GM18909 (cell line): ENCODE measurements at regions not wholly inside any gene's neighbourhood (a gene's known extent, or its start where the extent isn't known, plus 50 kb on each side); places are given as distances from the start of the nearest gene placed in this dataset.

Source experiments
- ATAC-seq: cut with Tn5 transposase; IDR thresholded peaks from one replicate; pipeline ENCODE4 v1.9.1; 2021; ENCODE audit warnings: mild to moderate bottlenecking; ENCODE audit not compliant: unreplicated experiment, poor library complexity

- ATAC-seq = no peak
These were observed 438.2 kb downstream of the MEIS1 start for GRCh38 chr2:66872986-66873754.

- no peak for ATAC-seq
These were observed 439.5 kb downstream of the MEIS1 start for GRCh38 chr2:66874411-66874810.

- no peak for ATAC-seq
These were observed 441.1 kb downstream of the MEIS1 start for GRCh38 chr2:66875941-66876462.

GRCh38 chr2:66885775-66886383, 451.0 kb downstream of the MEIS1 start:
- ATAC-seq = no peak

GRCh38 chr2:66888246-66888645, 453.3 kb downstream of the MEIS1 start:
- ATAC-seq = no peak

- no peak for ATAC-seq
These were observed 454.1 kb downstream of the MEIS1 start for GRCh38 chr2:66888791-66889631.

- no peak for ATAC-seq
These were observed 454.6 kb downstream of the MEIS1 start for GRCh38 chr2:66889632-66889882.

GRCh38 chr2:66890166-66890742, 455.3 kb downstream of the MEIS1 start:
- no peak for ATAC-seq

GRCh38 chr2:66895206-66895605, 460.3 kb downstream of the MEIS1 start:
- ATAC-seq = no peak

GRCh38 chr2:66896131-66896530, 461.2 kb downstream of the MEIS1 start:
- ATAC-seq = no peak

GRCh38 chr2:66897181-66897580, 462.3 kb downstream of the MEIS1 start:
- ATAC-seq = no peak

GRCh38 chr2:66897691-66898150, 462.8 kb downstream of the MEIS1 start:
- ATAC-seq = no peak

GRCh38 chr2:66899109-66899508, 464.2 kb downstream of the MEIS1 start:
- no peak for ATAC-seq

- ATAC-seq = no peak
These were observed 464.7 kb downstream of the MEIS1 start for GRCh38 chr2:66899648-66900047.

GRCh38 chr2:66901344-66901743, 466.4 kb downstream of the MEIS1 start:
- ATAC-seq = no peak

- ATAC-seq = no peak
These were observed 468.3 kb downstream of the MEIS1 start for GRCh38 chr2:66903183-66903582.

- ATAC-seq = no peak
These were observed 469.0 kb downstream of the MEIS1 start for GRCh38 chr2:66903745-66904465.

- no peak for ATAC-seq
These were observed 480.3 kb downstream of the MEIS1 start for GRCh38 chr2:66915237-66915636.

- no peak for ATAC-seq
These were observed 477.8 kb upstream of the ETAA1 start for GRCh38 chr2:66919286-66919685.

GRCh38 chr2:66920415-66920814, 476.7 kb upstream of the ETAA1 start:
- ATAC-seq = no peak
